ENCODE measurements at regions not wholly inside any gene's neighbourhood (a gene's known extent, or its start where the extent isn't known, plus 50 kb on each side); places are given as distances from the start of the nearest gene placed in this dataset.

DNA sequence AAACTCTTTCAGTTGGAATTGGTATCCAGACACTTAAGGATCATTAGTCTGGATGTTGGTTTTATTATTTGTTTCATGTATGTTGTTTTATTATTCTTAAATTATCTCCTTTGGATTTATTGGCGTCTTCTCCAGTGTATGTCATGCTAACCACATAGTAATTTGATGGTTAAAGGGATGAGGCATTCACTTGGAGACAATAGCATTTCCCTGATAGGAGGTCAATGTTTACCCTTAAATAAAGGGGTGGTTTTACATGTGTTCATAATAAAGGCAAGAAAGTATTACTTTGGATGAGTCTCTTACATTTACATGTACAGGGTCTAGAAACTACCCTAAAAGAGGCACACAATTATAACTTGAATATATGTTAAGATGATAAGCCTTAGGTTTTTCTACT lies 51.2 kb upstream of the RNF144B start:
- no peak for DNase-seq

DNA sequence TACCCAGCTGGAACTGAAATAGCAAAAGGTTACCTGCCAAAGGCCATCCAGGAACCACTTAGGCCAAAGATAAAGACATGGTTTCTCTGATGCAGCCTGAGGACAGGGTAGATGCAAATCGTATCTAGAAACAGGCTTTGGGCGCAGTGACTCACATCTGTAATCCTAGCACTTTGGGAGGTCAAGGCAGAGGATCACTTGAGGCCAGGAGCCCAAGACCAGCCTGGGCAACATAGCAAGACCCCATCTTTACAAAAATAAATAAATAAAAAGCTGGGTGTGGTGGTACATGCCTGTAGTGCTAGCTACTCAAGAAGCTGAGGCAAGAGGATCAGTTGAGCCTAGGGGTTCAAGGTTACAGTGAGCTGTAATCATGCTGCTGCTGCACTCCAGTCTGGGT lies 52.9 kb upstream of the RNF144B start:
- DNase-seq = no peak

DNA sequence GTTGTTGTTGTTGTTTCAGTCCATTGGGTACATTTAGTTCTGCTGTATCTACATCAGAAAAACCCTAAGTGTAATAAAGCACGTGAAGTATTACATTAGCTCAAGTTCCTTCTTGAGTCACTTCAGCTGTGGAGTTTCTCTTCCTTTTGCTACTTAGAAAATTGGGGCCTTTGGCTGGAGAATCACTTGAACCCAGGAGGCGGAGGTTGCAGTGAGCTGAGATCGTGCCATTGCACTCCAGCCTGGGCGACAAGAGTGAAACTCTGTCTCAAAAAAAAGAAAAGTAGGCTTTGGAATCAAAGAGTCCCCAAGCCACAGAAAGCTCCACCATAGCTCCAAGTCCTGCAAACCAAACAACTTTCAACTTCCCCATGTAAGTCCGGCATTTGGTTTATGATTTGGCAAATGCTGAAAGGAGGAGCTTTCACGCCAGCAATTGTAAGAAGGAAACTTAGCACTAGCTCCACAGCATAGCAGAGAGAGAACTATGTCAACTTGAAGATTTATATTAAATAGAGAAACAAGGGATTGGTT lies 56.5 kb upstream of the RNF144B start:
- DNase-seq = peak; percentile 30

DNA sequence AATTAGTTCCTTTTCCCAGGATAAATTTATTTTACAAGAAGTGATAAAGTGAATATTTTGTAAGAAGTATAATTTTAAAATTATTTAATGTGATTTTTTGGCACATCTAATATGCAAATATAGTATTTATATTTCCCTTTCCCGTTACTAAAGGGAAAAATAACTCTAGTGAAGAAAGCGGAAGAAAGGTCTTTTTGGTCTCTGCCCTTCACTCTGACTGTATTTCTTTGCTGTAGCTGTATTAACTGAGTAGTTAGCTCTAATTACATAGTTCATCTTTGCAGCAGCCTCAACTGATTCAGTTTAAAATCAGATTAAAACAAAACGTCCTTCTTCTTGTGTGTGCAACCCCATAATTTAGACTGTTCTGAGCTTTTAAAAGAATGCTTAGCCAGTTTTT lies 57.4 kb upstream of the RNF144B start:
- DNase-seq = no peak

DNA sequence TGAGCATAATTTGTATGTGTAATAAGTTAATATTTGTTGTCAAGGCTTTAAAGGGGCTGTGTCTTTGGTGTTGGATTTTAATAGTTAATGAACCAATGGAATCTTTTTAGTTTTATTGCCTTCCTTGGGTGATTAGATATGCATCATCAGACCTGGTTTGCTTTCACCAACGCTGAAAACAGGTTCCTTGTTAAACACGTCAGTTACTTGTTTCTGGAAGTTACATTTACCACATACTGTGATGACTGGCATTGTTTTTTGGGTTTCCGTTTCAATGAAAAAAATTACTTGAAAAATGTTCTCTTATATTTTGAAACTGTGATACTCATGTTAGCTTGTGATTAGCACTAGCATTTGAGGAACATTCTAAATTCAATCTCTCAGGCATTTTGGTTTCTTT lies 58.6 kb upstream of the RNF144B start:
- no peak for DNase-seq

DNA sequence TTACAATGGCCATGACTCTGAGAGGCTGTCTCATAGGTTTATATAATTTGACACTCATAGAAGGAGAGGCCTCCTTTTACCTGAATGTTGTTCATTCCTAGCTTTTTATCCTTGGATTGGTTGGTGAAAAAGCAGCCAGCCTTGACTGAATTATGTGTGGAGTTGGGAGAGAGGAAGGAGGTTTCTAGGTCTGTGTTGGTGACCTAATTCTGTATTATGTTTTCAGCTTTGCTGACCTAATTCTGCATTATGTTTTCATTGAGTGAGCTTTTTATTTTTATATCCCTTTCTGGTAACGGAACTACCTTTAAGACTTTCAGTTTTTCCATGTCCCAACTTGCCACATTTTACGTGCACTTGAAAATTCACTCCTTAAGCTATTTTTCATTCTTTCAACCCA lies 59.1 kb upstream of the RNF144B start:
- DNase-seq = no peak

DNA sequence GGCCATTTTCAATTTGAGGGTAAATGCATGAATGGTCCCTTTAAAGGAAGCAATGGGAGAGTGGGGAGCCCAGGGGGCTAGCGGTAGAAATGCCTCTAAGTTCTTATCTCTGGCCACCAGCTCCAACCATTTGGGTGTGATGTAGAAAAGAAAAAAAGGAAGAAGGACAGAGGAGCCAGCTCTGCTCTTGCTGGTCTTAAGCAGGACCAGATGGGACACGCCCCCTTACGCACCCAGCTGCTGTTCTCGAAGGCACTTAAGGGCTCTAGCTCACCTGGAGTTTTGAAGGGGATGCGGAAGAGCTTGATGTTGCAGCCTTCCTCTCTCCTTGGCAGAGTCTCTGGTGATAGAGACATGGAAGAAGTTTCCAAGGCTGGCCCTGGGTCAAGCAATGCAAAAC lies 59.5 kb upstream of the RNF144B start:
- peak; percentile 36 for DNase-seq

DNA sequence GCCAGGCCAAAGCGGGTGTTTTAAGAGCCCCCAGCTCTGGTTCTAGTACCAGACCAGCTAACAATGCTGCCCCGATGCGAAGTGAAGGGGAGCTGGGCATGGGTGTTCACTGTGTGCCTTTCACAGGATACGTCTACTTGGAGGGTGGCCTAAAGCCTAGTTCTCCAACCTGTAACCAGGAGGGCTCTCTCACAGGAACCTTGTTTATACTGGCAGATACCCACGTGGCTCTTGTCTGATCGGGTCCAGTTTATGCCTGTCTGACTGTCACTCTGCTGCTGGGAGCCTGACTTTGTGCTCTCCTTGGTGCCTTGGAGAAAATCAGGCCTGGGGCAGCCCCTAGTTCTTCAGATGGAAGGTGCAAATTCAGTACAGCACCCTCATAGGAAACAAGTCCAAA lies 60.2 kb upstream of the RNF144B start:
- DNase-seq = no peak

DNA sequence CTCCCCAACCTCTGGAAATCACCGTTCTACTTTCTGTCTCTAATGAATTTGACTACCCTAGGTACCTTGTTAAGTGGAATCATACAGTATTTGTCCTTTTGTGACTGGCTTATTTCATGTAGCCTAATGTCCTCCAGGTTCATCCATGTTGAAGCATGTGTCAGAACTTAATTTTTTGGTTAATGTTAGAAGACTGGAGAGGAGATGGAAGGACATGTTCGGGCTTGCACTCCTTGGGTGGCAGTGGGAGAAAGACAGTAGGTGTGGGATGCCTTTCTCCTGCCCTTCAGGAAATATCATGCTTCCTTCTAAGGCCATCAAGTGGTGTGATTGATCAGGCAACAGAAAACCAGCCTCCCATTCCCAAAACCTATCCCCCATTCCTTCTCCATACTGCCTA lies 61.1 kb upstream of the RNF144B start:
- no peak for DNase-seq

DNA sequence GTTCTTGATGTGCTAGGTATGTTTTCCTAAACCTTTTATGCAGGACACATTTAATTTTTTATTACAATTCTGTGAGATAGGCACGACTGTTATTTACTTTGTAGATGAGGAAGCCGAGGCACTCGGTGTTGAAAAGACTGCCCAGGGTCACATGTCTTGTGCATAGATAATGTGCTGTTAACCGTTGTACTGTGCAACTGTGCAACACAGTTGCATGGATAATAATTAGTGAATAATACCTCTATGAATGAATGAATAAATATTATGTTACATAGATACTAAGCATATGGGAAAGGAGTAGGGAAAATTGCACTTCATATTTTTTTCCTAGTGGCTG lies 60.3 kb upstream of the DEK start:
- DNase-seq = no peak

DNA sequence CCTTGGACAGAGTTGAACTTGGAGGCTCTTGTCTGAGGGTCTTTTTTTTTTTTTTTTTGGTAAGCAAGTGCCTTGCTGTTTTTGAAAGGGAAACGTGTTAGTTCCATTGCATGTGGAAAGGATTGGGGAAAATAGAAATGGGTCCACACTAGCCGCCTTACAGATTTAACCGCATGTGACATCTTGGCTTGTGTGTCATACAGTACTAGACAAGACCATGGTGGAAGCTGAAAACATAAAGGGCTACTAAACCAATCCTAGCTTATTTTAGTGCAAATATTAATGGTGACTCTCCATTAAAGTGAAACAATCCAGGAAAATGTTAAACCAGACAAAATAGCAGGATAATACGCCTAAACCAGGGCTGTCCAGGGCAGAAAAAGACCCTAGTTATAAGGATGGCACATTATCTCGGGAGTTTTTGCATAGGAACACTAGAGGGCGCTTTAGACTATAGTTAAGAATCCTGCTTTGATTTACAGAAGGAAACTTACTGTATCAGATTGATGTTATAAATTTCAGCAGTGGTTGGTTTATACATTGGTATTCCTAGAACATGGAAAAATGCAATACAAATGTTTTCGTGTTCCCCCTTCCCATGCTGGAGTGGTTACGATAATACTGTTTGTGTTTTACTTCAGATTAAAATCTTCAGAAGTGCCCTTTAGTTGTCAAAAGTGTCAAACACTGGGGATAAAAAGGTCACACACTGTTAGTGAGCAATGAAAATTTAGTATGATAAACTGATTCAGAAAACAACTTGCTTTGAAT lies 59.8 kb upstream of the DEK start:
- no peak for DNase-seq

DNA sequence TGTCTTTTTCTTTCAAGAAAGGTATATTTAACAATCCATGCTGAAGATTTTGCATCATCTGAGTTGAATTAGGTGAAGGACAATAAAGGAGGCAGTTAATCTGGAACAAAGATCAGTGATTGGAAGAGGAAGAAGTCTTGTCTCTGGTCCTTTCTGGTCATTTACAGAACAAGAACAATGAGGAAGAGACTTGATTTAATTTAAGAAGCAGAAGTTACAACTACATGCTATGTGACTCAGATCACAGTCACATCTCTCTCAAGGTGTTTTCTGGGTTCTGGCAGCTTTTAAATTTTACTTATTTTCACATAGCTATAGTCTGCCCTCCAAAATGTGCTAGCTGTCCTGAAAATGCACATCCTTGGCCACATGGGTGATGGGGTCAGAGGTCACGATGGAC lies 53.5 kb upstream of the DEK start:
- no peak for DNase-seq

DNA sequence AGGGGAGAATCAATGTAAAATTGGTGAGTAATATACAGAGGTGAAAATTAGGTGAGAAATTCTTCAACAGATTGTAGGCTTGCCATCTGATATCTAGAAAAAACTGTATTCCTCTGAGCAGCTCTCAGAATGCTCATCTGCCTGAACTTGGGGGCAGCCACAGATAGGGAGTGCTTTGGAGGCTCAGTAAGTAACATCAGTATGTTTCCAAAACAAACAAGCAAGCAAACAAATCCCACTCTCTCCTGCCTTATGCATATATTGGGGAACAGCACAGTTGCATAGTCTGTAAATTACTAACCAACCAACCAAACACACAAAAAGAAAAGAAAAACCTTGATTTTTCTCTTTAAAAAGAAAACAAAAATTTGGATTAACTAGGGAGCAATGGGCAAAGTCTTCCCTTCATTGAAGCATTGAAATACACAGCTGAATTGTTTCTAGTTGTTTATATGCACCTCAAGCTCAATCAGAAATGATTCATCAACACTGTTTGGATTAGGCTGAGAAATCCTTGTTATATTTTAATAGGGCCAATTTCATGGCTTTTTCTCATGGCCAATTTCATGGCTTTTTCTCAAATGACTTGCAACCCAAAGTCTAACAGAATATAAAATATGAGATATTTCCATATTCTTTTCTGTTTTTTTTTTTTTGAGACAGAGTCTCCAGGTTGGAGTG lies 50.1 kb upstream of the DEK start:
- no peak for DNase-seq

All from CD4-positive, alpha-beta T cell treated with Interleukin-15 for 1 hour (primary cell).